ENCODE measurements at regions not wholly inside any gene's neighbourhood (a gene's known extent, or its start where the extent isn't known, plus 50 kb on each side); places are given as distances from the start of the nearest gene placed in this dataset.

DNA sequence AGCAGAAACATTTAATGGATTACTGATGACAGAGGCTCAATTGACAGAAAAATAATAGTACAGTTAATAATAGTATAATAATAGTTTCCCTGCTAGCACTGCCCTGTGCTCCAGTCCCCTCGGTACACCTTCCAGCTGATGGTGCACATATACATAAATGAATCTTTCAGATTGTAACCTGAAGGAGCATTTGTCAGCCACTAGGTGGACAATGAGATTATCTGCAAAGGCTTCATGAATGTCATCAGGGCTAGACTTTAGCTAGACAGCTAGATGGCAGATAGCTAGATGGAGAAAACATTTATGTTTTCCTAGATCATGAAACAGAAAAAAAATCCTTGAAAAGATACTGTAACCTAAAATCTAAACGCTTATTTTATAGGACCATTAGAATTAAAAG, 304.4 kb upstream of the SMC2 start:
- TF ChIP-seq, protein P1, sequence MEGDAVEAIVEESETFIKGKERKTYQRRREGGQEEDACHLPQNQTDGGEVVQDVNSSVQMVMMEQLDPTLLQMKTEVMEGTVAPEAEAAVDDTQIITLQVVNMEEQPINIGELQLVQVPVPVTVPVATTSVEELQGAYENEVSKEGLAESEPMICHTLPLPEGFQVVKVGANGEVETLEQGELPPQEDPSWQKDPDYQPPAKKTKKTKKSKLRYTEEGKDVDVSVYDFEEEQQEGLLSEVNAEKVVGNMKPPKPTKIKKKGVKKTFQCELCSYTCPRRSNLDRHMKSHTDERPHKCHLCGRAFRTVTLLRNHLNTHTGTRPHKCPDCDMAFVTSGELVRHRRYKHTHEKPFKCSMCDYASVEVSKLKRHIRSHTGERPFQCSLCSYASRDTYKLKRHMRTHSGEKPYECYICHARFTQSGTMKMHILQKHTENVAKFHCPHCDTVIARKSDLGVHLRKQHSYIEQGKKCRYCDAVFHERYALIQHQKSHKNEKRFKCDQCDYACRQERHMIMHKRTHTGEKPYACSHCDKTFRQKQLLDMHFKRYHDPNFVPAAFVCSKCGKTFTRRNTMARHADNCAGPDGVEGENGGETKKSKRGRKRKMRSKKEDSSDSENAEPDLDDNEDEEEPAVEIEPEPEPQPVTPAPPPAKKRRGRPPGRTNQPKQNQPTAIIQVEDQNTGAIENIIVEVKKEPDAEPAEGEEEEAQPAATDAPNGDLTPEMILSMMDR (conservative IDR thresholded peaks at IDR 0.05 in 1 of 2, IDR thresholded peaks at IDR 0.05 in 1 of 2; ENCODE audit: extremely low read depth in 1 of 2, insufficient read depth in 1 of 2, low read depth in 1 of 2, low read length in 2 of 2) = peak; percentile 76 to 77
- no peak for TF ChIP-seq EZH2 (IDR thresholded peaks at IDR 0.05; ENCODE audit: borderline replicate concordance, low read length)

Data from mammary epithelial cell (primary cell).